ENCODE measurements at regions not wholly inside any gene's neighbourhood (a gene's known extent, or its start where the extent isn't known, plus 50 kb on each side); places are given as distances from the start of the nearest gene placed in this dataset.
A peak's percentile ranks its signal among the peaks of the same experiment; 100 is the strongest.

DNA sequence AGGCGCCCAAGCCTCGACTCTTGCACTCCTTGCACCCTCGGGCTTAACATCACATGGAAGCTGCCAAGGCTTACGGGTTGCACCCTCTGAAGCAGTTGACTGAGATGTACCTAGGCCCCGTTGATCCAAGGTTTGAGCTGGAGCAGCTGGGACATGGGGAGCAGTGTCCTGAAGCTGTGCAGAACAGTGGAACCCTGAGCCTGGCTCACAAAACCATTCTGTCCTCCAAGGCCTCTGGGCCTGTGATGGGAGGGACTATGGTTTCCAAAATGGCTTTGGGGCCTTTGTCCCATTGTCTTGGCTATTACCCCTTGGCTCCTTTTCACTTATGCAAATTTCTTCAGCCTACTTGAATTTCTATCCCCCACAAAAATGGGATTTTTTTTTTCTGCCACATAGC, 454.0 kb downstream of the PIK3C3 start:
- Histone ChIP-seq H3K27ac (ENCODE audit: low read depth, low read length) (no peak overlapping the region), H3K27me3 (ENCODE audit: control insufficient read depth, insufficient read depth, low read length) (no peaks in the 10 kb centered on the region), H3K36me3 (ENCODE audit: control insufficient read depth, insufficient read depth, low read length) (no peaks in the 10 kb centered on the region), H3K9me3 (ENCODE audit: control insufficient read depth, insufficient read depth, low read length) (peaks cover 5% of the 10 kb centered on the region), H3K4me1 (ENCODE audit: control insufficient read depth, insufficient read depth, low read length) (no peaks in the 10 kb centered on the region), H3K4me3 (ENCODE audit: low read depth, low read length) (no peak overlapping the region)
- WGBS (ENCODE audit: insufficient coverage) = 72% methylated on average over 5 of the region's 5 CpGs
- no peak for DNase-seq (ENCODE audit: low read depth in 4 of 6, low spot score in 6 of 6)

GRCh38 chr18:42412281-42412680, 457.2 kb downstream of the PIK3C3 start:
- no CpG with 5 or more reads among the region's 2 CpGs for WGBS (ENCODE audit: insufficient coverage)
- no peaks in the 10 kb centered on the region for H3K27me3 ChIP-seq (ENCODE audit: control insufficient read depth, insufficient read depth, low read length)
- no peak overlapping the region for H3K27ac ChIP-seq (ENCODE audit: low read depth, low read length)
- H3K9me3 ChIP-seq (ENCODE audit: control insufficient read depth, insufficient read depth, low read length) = peaks cover 5% of the 10 kb centered on the region
- no peak overlapping the region for H3K4me3 ChIP-seq (ENCODE audit: low read depth, low read length)
- no peak for DNase-seq (ENCODE audit: low read depth in 4 of 6, low spot score in 6 of 6)
- H3K36me3 ChIP-seq (ENCODE audit: control insufficient read depth, insufficient read depth, low read length) = no peaks in the 10 kb centered on the region
- no peaks in the 10 kb centered on the region for H3K4me1 ChIP-seq (ENCODE audit: control insufficient read depth, insufficient read depth, low read length)

GRCh38 chr18:42412896-42413295, 457.9 kb downstream of the PIK3C3 start:
- WGBS (ENCODE audit: insufficient coverage) = no CpG with 5 or more reads among the region's 2 CpGs
- peaks cover 5% of the 10 kb centered on the region for H3K9me3 ChIP-seq (ENCODE audit: control insufficient read depth, insufficient read depth, low read length)
- DNase-seq (ENCODE audit: low read depth in 4 of 6, low spot score in 6 of 6) = no peak
- H3K27ac ChIP-seq (ENCODE audit: low read depth, low read length) = no peak overlapping the region
- no peaks in the 10 kb centered on the region for H3K36me3 ChIP-seq (ENCODE audit: control insufficient read depth, insufficient read depth, low read length)
- no peaks in the 10 kb centered on the region for H3K27me3 ChIP-seq (ENCODE audit: control insufficient read depth, insufficient read depth, low read length)
- H3K4me1 ChIP-seq (ENCODE audit: control insufficient read depth, insufficient read depth, low read length) = no peaks in the 10 kb centered on the region
- H3K4me3 ChIP-seq (ENCODE audit: low read depth, low read length) = no peak overlapping the region

- no peak overlapping the region for H3K4me3 ChIP-seq (ENCODE audit: low read depth, low read length)
- no peaks in the 10 kb centered on the region for H3K4me1 ChIP-seq (ENCODE audit: control insufficient read depth, insufficient read depth, low read length)
- H3K27me3 ChIP-seq (ENCODE audit: control insufficient read depth, insufficient read depth, low read length) = no peaks in the 10 kb centered on the region
- no peak overlapping the region for H3K27ac ChIP-seq (ENCODE audit: low read depth, low read length)
- peaks cover 2% of the 10 kb centered on the region for H3K9me3 ChIP-seq (ENCODE audit: control insufficient read depth, insufficient read depth, low read length)
- no peak for DNase-seq (ENCODE audit: low read depth in 4 of 6, low spot score in 6 of 6)
- 71% methylated on average over 1 of the region's 1 CpG for WGBS (ENCODE audit: insufficient coverage)
- H3K36me3 ChIP-seq (ENCODE audit: control insufficient read depth, insufficient read depth, low read length) = no peaks in the 10 kb centered on the region
Measured at GRCh38 chr18:42413870-42414269, 458.8 kb downstream of the PIK3C3 start.

DNA sequence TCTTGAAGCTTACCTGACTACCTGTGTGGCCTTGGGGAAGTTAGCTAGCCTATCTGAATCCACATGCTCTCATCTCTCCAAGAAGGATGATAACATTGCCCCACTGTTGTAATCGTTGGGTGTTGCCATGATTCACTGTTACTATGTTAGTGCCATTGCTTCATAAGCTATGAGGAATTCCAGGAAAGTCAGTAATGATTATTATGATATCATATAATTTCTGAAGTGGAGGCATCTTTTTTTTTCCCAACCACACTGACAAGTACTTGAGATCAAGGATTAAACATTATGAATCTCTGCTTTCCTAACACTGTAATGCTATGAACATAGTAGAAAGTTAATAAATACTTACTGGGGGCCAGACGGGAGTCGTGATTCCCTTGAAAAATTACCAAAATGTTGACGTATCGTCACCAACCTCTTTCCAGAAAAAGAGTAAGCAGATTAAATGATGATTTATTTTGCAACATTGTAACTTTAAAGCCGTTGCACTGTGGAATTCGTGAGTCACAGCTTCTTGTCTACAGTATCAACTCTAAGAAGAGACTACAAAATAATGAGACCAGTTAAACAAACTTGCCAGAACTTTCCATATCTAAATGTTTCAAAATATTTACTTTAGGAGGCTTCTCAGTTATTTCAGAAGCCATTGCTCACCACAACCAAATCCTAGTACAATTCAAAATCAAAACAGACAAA, 459.9 kb downstream of the PIK3C3 start:
- Histone ChIP-seq H3K36me3 (ENCODE audit: control insufficient read depth, insufficient read depth, low read length) (no peaks in the 10 kb centered on the region), H3K9me3 (ENCODE audit: control insufficient read depth, insufficient read depth, low read length) (no peaks in the 10 kb centered on the region), H3K27ac (ENCODE audit: low read depth, low read length) (no peak overlapping the region), H3K27me3 (ENCODE audit: control insufficient read depth, insufficient read depth, low read length) (no peaks in the 10 kb centered on the region), H3K4me1 (ENCODE audit: control insufficient read depth, insufficient read depth, low read length) (no peaks in the 10 kb centered on the region), H3K4me3 (ENCODE audit: low read depth, low read length) (no peak overlapping the region)
- WGBS (ENCODE audit: insufficient coverage) = 80% methylated on average over 1 of the region's 7 CpGs
- no peak for DNase-seq (ENCODE audit: low read depth in 4 of 6, low spot score in 6 of 6)

- no peaks in the 10 kb centered on the region for H3K4me1 ChIP-seq (ENCODE audit: control insufficient read depth, insufficient read depth, low read length)
- H3K4me3 ChIP-seq (ENCODE audit: low read depth, low read length) = no peak overlapping the region
- H3K27ac ChIP-seq (ENCODE audit: low read depth, low read length) = no peak overlapping the region
- no peak for DNase-seq (ENCODE audit: low read depth in 4 of 6, low spot score in 6 of 6)
- H3K9me3 ChIP-seq (ENCODE audit: control insufficient read depth, insufficient read depth, low read length) = no peaks in the 10 kb centered on the region
- no peaks in the 10 kb centered on the region for H3K36me3 ChIP-seq (ENCODE audit: control insufficient read depth, insufficient read depth, low read length)
- no peaks in the 10 kb centered on the region for H3K27me3 ChIP-seq (ENCODE audit: control insufficient read depth, insufficient read depth, low read length)
- WGBS (ENCODE audit: insufficient coverage) = 90% methylated on average over 5 of the region's 5 CpGs
Measured at GRCh38 chr18:42417189-42417588, 462.2 kb downstream of the PIK3C3 start.

- Histone ChIP-seq H3K4me1 (ENCODE audit: control insufficient read depth, insufficient read depth, low read length) (no peaks in the 10 kb centered on the region), H3K36me3 (ENCODE audit: control insufficient read depth, insufficient read depth, low read length) (no peaks in the 10 kb centered on the region), H3K27me3 (ENCODE audit: control insufficient read depth, insufficient read depth, low read length) (no peaks in the 10 kb centered on the region), H3K4me3 (ENCODE audit: low read depth, low read length) (no peak overlapping the region), H3K9me3 (ENCODE audit: control insufficient read depth, insufficient read depth, low read length) (no peaks in the 10 kb centered on the region), H3K27ac (ENCODE audit: low read depth, low read length) (no peak overlapping the region)
- WGBS (ENCODE audit: insufficient coverage) = no CpG with 5 or more reads among the region's 1 CpG
- no peak for DNase-seq (ENCODE audit: low read depth in 4 of 6, low spot score in 6 of 6)
Measured at GRCh38 chr18:42418121-42418520, 463.1 kb downstream of the PIK3C3 start.

DNA sequence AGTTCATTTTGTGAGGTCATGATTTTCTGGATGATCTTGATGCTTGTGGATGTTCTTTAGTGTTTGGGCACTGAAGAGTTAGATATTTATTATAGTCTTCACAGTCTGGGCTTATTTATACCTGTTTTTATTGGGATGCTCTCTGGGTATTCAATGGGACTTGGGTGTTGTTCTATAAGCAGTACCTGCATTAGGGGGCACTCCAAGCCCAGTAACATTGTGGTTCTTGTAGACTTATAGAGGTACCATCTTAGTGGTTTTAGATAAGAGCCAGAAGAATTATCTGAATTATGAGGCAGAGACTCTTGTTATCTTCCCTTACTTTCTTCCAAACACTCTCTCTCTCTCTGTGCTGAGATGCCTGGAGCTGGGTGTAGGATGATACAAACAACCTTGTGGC, 470.0 kb downstream of the PIK3C3 start:
- Histone ChIP-seq H3K4me3 (ENCODE audit: low read depth, low read length) (no peak overlapping the region), H3K4me1 (ENCODE audit: control insufficient read depth, insufficient read depth, low read length) (no peaks in the 10 kb centered on the region)

GRCh38 chr18:42426496-42427015, 471.5 kb downstream of the PIK3C3 start:
- Histone ChIP-seq H3K36me3 (ENCODE audit: control insufficient read depth, insufficient read depth, low read length) (no peaks in the 10 kb centered on the region), H3K4me3 (ENCODE audit: low read depth, low read length) (no peak overlapping the region), H3K27me3 (ENCODE audit: control insufficient read depth, insufficient read depth, low read length) (no peaks in the 10 kb centered on the region), H3K4me1 (ENCODE audit: control insufficient read depth, insufficient read depth, low read length) (no peaks in the 10 kb centered on the region), H3K9me3 (ENCODE audit: control insufficient read depth, insufficient read depth, low read length) (no peaks in the 10 kb centered on the region), H3K27ac (ENCODE audit: low read depth, low read length) (no peak overlapping the region)
- WGBS (ENCODE audit: insufficient coverage) = 68% methylated on average over 2 of the region's 2 CpGs
- peak in 1 of 6 donors; percentile 8 for DNase-seq (ENCODE audit: low read depth in 4 of 6, low spot score in 6 of 6)

More for the DNA sequence above, 470.0 kb downstream of the PIK3C3 start:
- no peak overlapping the region for H3K27ac ChIP-seq (ENCODE audit: low read depth, low read length)
- no peaks in the 10 kb centered on the region for H3K27me3 ChIP-seq (ENCODE audit: control insufficient read depth, insufficient read depth, low read length)
- H3K36me3 ChIP-seq (ENCODE audit: control insufficient read depth, insufficient read depth, low read length) = no peaks in the 10 kb centered on the region
- H3K9me3 ChIP-seq (ENCODE audit: control insufficient read depth, insufficient read depth, low read length) = no peaks in the 10 kb centered on the region
- DNase-seq (ENCODE audit: low read depth in 4 of 6, low spot score in 6 of 6) = no peak

GRCh38 chr18:42429196-42429595, 474.2 kb downstream of the PIK3C3 start:
- Histone ChIP-seq H3K9me3 (ENCODE audit: control insufficient read depth, insufficient read depth, low read length) (no peaks in the 10 kb centered on the region), H3K4me1 (ENCODE audit: control insufficient read depth, insufficient read depth, low read length) (no peaks in the 10 kb centered on the region), H3K27ac (ENCODE audit: low read depth, low read length) (no peak overlapping the region), H3K4me3 (ENCODE audit: low read depth, low read length) (no peak overlapping the region), H3K36me3 (ENCODE audit: control insufficient read depth, insufficient read depth, low read length) (no peaks in the 10 kb centered on the region), H3K27me3 (ENCODE audit: control insufficient read depth, insufficient read depth, low read length) (no peaks in the 10 kb centered on the region)
- peak in 2 of 6 donors; percentile 6 to 82 for DNase-seq (ENCODE audit: low read depth in 4 of 6, low spot score in 6 of 6)
- WGBS (ENCODE audit: insufficient coverage) = 40% methylated on average over 5 of the region's 5 CpGs
